ENCODE measurements at regions not wholly inside any gene's neighbourhood (a gene's known extent, or its start where the extent isn't known, plus 50 kb on each side); places are given as distances from the start of the nearest gene placed in this dataset.
"Not testable (repeated sequence)": the region's sequence is repeated elsewhere in the genome, so short reads cannot be mapped to it uniquely, and the experiment has no call there.

- not testable (repeated sequence) for TF ChIP-seq POLR2A, POLR2AphosphoS5 (IDR thresholded peaks at IDR 0.05; ENCODE audit: low read depth, low read length)
Observed at GRCh38 chrX:150125045-150125444, 186.8 kb upstream of the EOLA2 start.
